GM12864 (cell line): ENCODE measurements at regions not wholly inside any gene's neighbourhood (a gene's known extent, or its start where the extent isn't known, plus 50 kb on each side); places are given as distances from the start of the nearest gene placed in this dataset.

ENCODE experiments used
- DNase-seq: peaks from one replicate; pipeline ENCODE4 v3.0.0-alpha.2; 2011; ENCODE audit warnings: low read depth
- H3K4me3 ChIP-seq: 2 replicates; pipeline ENCODE4 v1.5.1; 2011; ENCODE audit warnings: mild to moderate bottlenecking, low read depth, low read length, control low read depth
- TF ChIP-seq, protein P1 (sequence below): IDR thresholded peaks from 2 replicates; pipeline ENCODE4 v1.5.1; 2011; ENCODE audit warnings: low read depth, mild to moderate bottlenecking, moderate library complexity, low read length, control low read depth, inconsistent platforms; ENCODE audit errors: missing control alignments

DNA sequence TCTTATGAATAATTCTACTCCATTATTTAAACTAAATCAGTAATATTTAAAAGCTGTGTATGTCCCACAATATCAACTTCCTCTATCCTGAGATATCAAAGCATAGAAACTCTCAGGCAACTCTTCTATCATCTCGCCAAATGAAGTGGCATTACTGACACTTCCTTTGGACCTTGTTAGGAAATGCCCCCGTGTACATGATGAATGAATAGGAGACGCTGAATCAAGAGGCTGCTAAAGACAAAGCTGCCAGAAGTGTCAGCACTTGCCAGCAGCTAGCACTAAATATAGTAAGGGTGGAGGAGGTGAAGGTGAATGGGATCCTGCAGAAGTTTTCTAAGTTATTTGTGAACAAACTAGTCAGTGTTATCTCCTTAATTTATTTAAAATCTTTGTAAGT lies 99.5 kb upstream of the BLTP1 start:
- no peak for DNase-seq
- TF ChIP-seq, protein P1, sequence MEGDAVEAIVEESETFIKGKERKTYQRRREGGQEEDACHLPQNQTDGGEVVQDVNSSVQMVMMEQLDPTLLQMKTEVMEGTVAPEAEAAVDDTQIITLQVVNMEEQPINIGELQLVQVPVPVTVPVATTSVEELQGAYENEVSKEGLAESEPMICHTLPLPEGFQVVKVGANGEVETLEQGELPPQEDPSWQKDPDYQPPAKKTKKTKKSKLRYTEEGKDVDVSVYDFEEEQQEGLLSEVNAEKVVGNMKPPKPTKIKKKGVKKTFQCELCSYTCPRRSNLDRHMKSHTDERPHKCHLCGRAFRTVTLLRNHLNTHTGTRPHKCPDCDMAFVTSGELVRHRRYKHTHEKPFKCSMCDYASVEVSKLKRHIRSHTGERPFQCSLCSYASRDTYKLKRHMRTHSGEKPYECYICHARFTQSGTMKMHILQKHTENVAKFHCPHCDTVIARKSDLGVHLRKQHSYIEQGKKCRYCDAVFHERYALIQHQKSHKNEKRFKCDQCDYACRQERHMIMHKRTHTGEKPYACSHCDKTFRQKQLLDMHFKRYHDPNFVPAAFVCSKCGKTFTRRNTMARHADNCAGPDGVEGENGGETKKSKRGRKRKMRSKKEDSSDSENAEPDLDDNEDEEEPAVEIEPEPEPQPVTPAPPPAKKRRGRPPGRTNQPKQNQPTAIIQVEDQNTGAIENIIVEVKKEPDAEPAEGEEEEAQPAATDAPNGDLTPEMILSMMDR = no peak
- no peak overlapping the region for H3K4me3 ChIP-seq

DNA sequence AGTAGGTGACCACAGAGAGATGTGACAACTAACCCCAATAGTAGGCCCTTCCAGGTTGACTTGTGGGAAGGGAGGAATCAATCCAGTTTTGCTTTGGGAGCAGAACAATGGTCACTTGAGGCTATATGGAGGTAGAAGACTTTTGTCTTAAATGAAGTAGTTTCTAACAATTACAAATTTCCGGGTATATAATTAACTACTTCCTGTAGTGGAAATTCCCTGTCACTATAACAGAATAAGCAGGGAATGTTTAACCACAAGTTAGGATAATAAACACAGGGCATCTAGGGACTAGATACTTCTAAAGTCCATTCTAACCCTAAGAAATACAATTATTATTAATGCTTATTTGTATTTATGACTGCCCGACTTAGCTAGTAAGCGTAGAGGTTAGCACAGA lies 99.0 kb upstream of the TRPC3 start:
- DNase-seq = no peak
- TF ChIP-seq, protein P1 = no peak
- H3K4me3 ChIP-seq = no peak overlapping the region

DNA sequence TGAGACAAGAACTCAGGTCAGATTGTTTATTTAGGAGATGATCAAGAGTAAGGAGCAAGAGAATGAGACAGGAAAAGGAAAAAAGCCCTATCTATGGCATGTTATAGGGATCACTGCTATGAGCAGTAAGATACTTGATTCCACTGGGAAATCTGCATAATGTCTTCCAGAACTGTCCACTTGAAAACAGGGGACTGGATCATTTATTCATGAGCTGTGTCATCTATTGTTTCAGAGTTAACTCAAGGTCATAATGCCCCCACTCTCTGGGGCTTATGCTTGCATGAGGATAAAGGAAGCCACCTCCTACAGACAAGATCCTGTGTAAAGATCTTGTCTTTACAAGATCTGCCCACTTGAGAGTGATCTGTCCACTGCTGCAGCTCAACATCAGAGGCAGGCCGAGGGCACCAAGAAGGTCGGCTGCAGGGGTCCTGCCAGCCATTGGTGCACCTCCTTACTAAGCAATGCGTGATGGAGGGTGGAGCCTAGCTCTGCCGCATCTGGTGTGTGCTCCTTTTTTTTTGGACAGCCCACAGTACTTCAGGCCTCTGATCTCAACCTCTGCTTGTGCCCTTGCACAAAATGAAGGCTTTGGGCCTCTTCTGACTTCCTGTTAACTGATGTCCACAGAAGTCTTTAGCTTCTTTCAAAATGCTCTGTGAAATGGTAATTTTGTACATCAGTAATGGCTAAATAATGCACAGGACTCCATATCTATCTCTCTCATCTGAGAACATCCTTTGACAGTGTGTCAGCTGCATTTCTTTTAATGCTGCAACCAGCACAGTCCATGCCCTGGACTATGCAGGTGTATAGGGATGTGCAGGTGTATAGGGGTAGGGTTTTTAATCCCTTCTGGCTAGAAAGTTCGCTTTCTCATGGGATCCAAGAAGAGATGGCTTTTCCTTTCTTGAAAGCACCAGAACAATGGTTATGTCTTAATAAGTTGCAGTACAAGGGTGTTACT lies 95.9 kb upstream of the TRPC3 start:
- no peak for DNase-seq
- TF ChIP-seq, protein P1 = no peak
- H3K4me3 ChIP-seq = no peak overlapping the region

DNA sequence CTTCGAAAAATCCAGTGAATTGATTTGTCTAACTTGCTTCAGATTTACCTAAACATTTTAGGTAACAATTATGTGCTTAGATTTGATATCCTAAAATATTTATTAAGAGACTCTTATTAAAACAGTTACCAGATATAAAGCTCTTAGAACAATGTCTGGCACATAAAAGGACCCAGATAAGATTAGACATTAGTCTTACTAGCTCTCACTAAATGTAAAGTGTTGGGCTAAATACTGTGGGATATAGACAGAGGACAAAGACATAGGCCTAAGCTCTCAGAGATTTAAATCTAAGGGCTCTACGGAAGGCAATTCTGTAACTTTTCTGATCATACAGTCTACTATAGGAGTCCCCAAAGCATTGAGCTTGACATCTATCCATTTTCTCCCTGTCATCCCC lies 94.4 kb upstream of the TRPC3 start:
- DNase-seq = no peak
- TF ChIP-seq, protein P1 = no peak
- H3K4me3 ChIP-seq = no peak overlapping the region

DNA sequence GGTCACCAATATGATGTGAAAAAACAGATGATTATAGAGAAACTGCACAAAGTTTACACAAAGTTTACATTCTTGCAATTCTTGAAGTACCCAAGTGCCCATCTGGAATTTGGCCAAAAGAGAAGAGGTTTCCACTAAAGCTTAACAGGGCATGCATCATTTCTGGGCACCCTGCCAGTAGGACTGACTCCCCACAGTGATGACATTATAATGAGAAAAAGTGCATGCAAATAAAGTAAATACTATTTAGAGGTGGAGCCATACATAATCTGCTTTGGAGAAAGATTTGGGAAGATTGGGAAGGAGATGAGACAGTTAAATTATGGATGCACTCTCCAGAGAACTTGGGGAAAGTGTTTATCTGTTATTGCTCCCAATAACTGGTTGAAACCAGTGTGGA lies 93.7 kb upstream of the TRPC3 start:
- TF ChIP-seq, protein P1 = no peak
- H3K4me3 ChIP-seq = no peak overlapping the region
- DNase-seq = no peak

DNA sequence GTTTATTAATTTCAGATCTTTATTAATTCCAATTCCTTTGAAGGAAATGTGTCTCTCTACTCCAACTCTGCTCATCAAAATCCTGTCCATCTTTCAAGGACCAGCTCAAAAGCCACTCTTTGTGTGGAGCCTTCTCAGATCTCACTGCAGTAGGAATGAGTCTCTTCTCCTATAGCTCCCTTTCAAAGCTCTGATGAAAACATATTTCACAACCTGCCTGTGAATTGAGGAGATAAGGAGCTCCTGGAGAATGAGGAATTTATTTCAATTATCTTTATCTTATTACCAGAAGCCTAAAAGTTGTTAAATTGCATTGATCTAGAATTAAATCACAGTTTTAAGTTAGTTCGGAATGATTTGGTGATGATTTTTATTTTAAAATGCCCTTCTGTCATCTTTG lies 92.6 kb upstream of the TRPC3 start:
- H3K4me3 ChIP-seq = no peak overlapping the region
- TF ChIP-seq, protein P1 = no peak
- DNase-seq = no peak

DNA sequence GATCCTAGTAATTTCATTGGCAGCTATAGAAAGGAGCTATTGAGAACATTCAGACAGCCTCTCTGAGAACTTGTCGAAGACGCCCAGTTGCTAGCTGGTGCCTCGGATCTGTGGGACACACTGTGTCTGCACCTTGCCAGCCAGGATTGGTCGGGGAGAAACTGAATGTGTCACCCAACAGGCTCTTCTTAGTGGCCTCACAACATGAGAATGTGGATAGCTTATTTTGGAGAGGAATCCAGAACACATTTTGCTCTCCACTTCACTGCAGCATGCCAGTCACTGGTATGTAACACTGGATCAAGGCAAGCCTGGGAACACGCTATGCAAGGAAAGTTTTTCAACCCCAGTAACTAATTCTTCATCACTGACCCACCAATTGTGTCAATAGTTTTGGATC lies 89.5 kb upstream of the TRPC3 start:
- DNase-seq = no peak
- TF ChIP-seq, protein P1 = no peak
- no peak overlapping the region for H3K4me3 ChIP-seq
